B cell (primary cell): ENCODE measurements at regions not wholly inside any gene's neighbourhood (a gene's known extent, or its start where the extent isn't known, plus 50 kb on each side); places are given as distances from the start of the nearest gene placed in this dataset.

Experiments used
- ATAC-seq: fragments of 200-7000 bp; cut with Tn5 transposase; one replicate; pipeline ENCODE4 v1.10.0; 2021; ENCODE audit warnings: low read depth, mild to moderate bottlenecking, moderate number of reproducible peaks, moderate library complexity
- CTCF ChIA-PET: fragments of 350-600 bp; sonication (Branson Sonifier 250); formaldehyde crosslinking; loops from one replicate; lab custom pipeline; 2021; ENCODE audit warnings: antibody characterized with exemption, inconsistent platforms; lab: Charles Lee
- POLR2A ChIA-PET: fragments of 350-600 bp; sonication (Branson Sonifier 250); formaldehyde crosslinking; loops from one replicate; lab custom pipeline; 2021; ENCODE audit warnings: antibody characterized with exemption; lab: Charles Lee
- DNase-seq: peaks from one replicate; pipeline ENCODE4 v3.0.0; 2013
- H2AFZ ChIP-seq: 2 replicates; pipeline ENCODE4 v1.6.1; 2012; ENCODE audit warnings: mild to moderate bottlenecking, low read depth, low read length; ENCODE audit not compliant: insufficient read depth, poor library complexity, severe bottlenecking
- H3K27ac ChIP-seq, 2 donors: 1 replicate in 1 of 2; 2 replicates in 1 of 2; pipeline ENCODE4 v1.5.1; 2012 to 2013; ENCODE audit warnings: low read length in 2 of 2, mild to moderate bottlenecking in 2 of 2, moderate library complexity in 1 of 2
- H3K27me3 ChIP-seq, 4 experiments: fragments of 200-600 bp in 1 of 4; sonication (generic) in 1 of 4; replicated peaks in 1 of 4; 1 replicate in 2 of 4; 2 replicates in 2 of 4; pipeline versions ENCODE4 v1.6.1 to v1.7.0; 2013 to 2016; ENCODE audit warnings: low read length in 3 of 4, mild to moderate bottlenecking in 2 of 4, mixed read lengths in 1 of 4, moderate library complexity in 1 of 4; ENCODE audit not compliant: insufficient read depth in 4 of 4, control insufficient read depth in 3 of 4; ENCODE audit errors: control extremely low read depth in 1 of 4
- H3K36me3 ChIP-seq, 2 experiments: replicated peaks in 1 of 2; 1 replicate in 1 of 2; 2 replicates in 1 of 2; pipeline versions ENCODE4 v1.6.1 to v1.7.1; 2013; ENCODE audit warnings: low read length in 1 of 2; ENCODE audit not compliant: insufficient read depth in 2 of 2, control insufficient read depth in 1 of 2; ENCODE audit errors: control extremely low read depth in 1 of 2, extremely low read depth in 1 of 2
- H3K4me1 ChIP-seq, 2 donors: fragments of 200-600 bp in 1 of 2; sonication (generic) in 1 of 2; 1 replicate in 1 of 2; 2 replicates in 1 of 2; pipeline versions ENCODE4 v1.5.1 to v1.6.1; 2013 to 2017; ENCODE audit warnings: low read length in 2 of 2; ENCODE audit not compliant: control insufficient read depth in 2 of 2, insufficient read depth in 2 of 2
- H3K4me2 ChIP-seq: replicated peaks from 2 replicates; pipeline ENCODE3; 2012; ENCODE audit warnings: mild to moderate bottlenecking, low read depth, low read length; ENCODE audit not compliant: poor library complexity, severe bottlenecking
- H3K4me3 ChIP-seq, 5 experiments: fragments of 200-600 bp in 1 of 5; sonication (generic) in 1 of 5; 1 replicate in 3 of 5; 2 replicates in 2 of 5; pipeline versions ENCODE4 v1.5.1 to v1.7.0; 2011 to 2016; ENCODE audit warnings: low read length in 4 of 5, mild to moderate bottlenecking in 4 of 5, low read depth in 2 of 5, control low read depth in 1 of 5, moderate library complexity in 1 of 5; ENCODE audit not compliant: insufficient read depth in 1 of 5; ENCODE audit errors: control extremely low read depth in 1 of 5, extremely low read depth in 1 of 5
- H3K79me2 ChIP-seq: fragments of 200-600 bp; sonication (generic); one replicate; pipeline ENCODE4 v1.6.0; 2016; ENCODE audit warnings: low read length; ENCODE audit not compliant: control insufficient read depth, insufficient read depth
- H3K9ac ChIP-seq: fragments of 200-600 bp; sonication (generic); 2 replicates; pipeline ENCODE4 v1.6.1; 2017; ENCODE audit warnings: mild to moderate bottlenecking, low read length, moderate library complexity
- H3K9me3 ChIP-seq, 3 donors: one replicate each; pipeline versions ENCODE4 v1.6.1 to v1.7.1; 2013; ENCODE audit warnings: low read length in 2 of 3; ENCODE audit not compliant: control insufficient read depth in 2 of 3, insufficient read depth in 1 of 3; ENCODE audit errors: control extremely low read depth in 1 of 3
- H4K20me1 ChIP-seq: 2 replicates; pipeline ENCODE4 v1.6.0; 2012; ENCODE audit warnings: mild to moderate bottlenecking, low read length; ENCODE audit not compliant: insufficient read depth, control insufficient read depth, poor library complexity, severe bottlenecking
- H3K27ac Mint-ChIP-seq: one replicate; pipeline ENCODE4 v1.8.0; 2021; ENCODE audit warnings: mixed read lengths
- H3K27me3 Mint-ChIP-seq: one replicate; pipeline ENCODE4 v1.8.0; 2021; ENCODE audit warnings: mixed read lengths
- H3K4me1 Mint-ChIP-seq: one replicate; pipeline ENCODE4 v1.8.0; 2021; ENCODE audit warnings: mixed read lengths
- H3K4me3 Mint-ChIP-seq: one replicate; pipeline ENCODE4 v1.8.0; 2021; ENCODE audit warnings: mixed read lengths
- H3K9me3 Mint-ChIP-seq: one replicate; pipeline ENCODE4 v1.8.0; 2022; ENCODE audit warnings: mixed read lengths; ENCODE audit not compliant: insufficient read depth
- EZH2 ChIP-seq: IDR thresholded peaks from 2 replicates; pipeline ENCODE4 v1.6.1; 2012; ENCODE audit warnings: borderline replicate concordance, low read depth, mild to moderate bottlenecking, moderate library complexity, low read length; ENCODE audit not compliant: insufficient read depth, poor library complexity, severe bottlenecking
- WGBS: methylation state at CpG from one replicate; pipeline ENCODE4 v1.1.5; 2013; ENCODE audit warnings: missing lambda C conversion rate; ENCODE audit not compliant: insufficient coverage; 5-methylcytosine and 5-hydroxymethylcytosine counted together
- intact Hi-C: fragments of 100-400 bp; cut with micrococcal nuclease; formaldehyde crosslinking; loops from one replicate; pipeline ENCODE4 v1.10.0; 2022
- TF ChIP-seq, protein P1 (sequence below): fragments of 200-600 bp; IDR thresholded peaks from one replicate; pipeline ENCODE4 v1.8.0; 2022; ENCODE audit warnings: antibody characterized with exemption, mild to moderate bottlenecking

DNA sequence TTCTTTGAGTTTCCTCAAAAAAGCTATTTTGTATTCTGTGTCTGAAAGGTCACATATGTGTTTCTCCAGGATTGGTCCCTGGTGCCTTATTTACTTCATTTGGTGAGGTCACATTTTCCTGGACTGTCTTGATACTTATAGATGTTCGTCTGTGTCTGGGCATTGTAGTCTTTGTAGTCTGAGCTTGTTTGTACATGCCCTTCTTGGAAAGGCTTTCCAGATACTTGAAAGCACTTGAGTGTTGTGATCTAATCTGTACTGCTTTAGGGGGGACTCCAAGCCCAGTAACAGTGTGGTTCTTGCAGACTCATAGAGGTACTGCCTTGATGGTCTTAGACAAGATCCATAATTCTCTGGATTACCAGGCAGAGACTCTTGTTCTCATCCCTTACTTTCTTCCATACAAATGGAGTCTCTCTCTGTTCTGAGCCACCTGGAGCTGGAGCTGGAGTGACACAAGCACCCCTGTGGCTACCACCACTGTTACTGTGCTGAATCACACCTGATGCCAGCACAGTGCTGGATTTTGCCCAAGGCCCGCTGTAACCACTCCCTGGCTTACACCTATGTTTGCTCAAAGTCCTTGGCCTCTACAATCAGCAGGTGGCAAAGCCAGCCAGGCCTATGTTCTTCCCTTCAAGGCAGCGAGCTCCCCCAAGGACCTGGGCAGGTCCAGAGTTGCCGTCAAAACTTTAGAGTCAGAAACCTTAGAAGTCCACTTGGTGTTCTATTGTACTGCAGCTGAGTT, 72.3 kb upstream of the EFHC2 start:
- Histone ChIP-seq H3K4me2 (no peak overlapping the region), H3K27me3 (peaks cover 0 to 3% (median 0%) of the 10 kb centered on the region in 4 experiments), H2AFZ (no peak overlapping the region), H3K27ac (no peak overlapping the region), H3K9me3 (peaks cover 0 to 3% (median 0%) of the 10 kb centered on the region in 3 donors), H3K4me1 (no peaks in the 10 kb centered on the region), H3K79me2 (no peaks in the 10 kb centered on the region), H3K9ac (no peak overlapping the region), H3K36me3 (no peaks in the 10 kb centered on the region), H4K20me1 (no peaks in the 10 kb centered on the region), H3K4me3 (no peak overlapping the region)
- ChIA-PET POLR2A (no interaction called here), CTCF (no interaction called here)
- intact Hi-C loops, result no loop called here
- WGBS, result 90% methylated on average over 2 of the region's 4 CpGs
- Mint-ChIP-seq H3K9me3 (no peaks in the 10 kb centered on the region), H3K27ac (no peak overlapping the region), H3K4me1 (no peaks in the 10 kb centered on the region), H3K4me3 (no peak overlapping the region), H3K27me3 (peaks cover 6% of the 10 kb centered on the region)
- no peak for ATAC-seq
- TF ChIP-seq, protein P1, sequence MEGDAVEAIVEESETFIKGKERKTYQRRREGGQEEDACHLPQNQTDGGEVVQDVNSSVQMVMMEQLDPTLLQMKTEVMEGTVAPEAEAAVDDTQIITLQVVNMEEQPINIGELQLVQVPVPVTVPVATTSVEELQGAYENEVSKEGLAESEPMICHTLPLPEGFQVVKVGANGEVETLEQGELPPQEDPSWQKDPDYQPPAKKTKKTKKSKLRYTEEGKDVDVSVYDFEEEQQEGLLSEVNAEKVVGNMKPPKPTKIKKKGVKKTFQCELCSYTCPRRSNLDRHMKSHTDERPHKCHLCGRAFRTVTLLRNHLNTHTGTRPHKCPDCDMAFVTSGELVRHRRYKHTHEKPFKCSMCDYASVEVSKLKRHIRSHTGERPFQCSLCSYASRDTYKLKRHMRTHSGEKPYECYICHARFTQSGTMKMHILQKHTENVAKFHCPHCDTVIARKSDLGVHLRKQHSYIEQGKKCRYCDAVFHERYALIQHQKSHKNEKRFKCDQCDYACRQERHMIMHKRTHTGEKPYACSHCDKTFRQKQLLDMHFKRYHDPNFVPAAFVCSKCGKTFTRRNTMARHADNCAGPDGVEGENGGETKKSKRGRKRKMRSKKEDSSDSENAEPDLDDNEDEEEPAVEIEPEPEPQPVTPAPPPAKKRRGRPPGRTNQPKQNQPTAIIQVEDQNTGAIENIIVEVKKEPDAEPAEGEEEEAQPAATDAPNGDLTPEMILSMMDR, result no peak
- TF ChIP-seq EZH2, result no peak
- DNase-seq, result no peak

GRCh38 chrX:44401151-44401550, 57.7 kb upstream of the EFHC2 start:
- Histone ChIP-seq H2AFZ (no peak overlapping the region), H3K9ac (no peak overlapping the region), H3K79me2 (no peaks in the 10 kb centered on the region), H3K36me3 (no peaks in the 10 kb centered on the region), H3K9me3 (no peaks in the 10 kb centered on the region), H3K4me3 (no peak overlapping the region), H3K27me3 (no peaks in the 10 kb centered on the region), H3K4me1 (no peaks in the 10 kb centered on the region), H4K20me1 (no peaks in the 10 kb centered on the region), H3K4me2 (no peak overlapping the region), H3K27ac (no peak overlapping the region)
- TF ChIP-seq, protein P1, result no peak
- no peak for TF ChIP-seq EZH2
- ATAC-seq (no peak), DNase-seq (no peak)
- H3K27me3 Mint-ChIP-seq, result no peaks in the 10 kb centered on the region
- H3K27ac Mint-ChIP-seq, result no peak overlapping the region
- ChIA-PET CTCF (no interaction called here), POLR2A (no interaction called here)
- 86% methylated on average over 1 of the region's 4 CpGs for WGBS
- H3K4me1 Mint-ChIP-seq, result no peaks in the 10 kb centered on the region
- intact Hi-C loops, result no loop called here
- no peak overlapping the region for H3K4me3 Mint-ChIP-seq
- no peaks in the 10 kb centered on the region for H3K9me3 Mint-ChIP-seq
